Choroid plexus epithelial cell (primary cell): ENCODE measurements at regions not wholly inside any gene's neighbourhood (a gene's known extent, or its start where the extent isn't known, plus 50 kb on each side); places are given as distances from the start of the nearest gene placed in this dataset.
A peak's percentile ranks its signal among the peaks of the same experiment; 100 is the strongest.

Source experiments
- DNase-seq: peaks from one replicate; pipeline ENCODE4 v3.0.0-alpha.2; 2010; ENCODE audit warnings: low read depth
- H3K4me3 ChIP-seq: 2 replicates; pipeline ENCODE4 v1.5.1; 2011; ENCODE audit warnings: low read depth, mild to moderate bottlenecking, control low read depth, low read length, moderate library complexity
- CTCF ChIP-seq: conservative IDR thresholded peaks from 2 replicates; pipeline ENCODE4 v1.5.1; 2011; ENCODE audit warnings: low read depth, mild to moderate bottlenecking, control low read depth, inconsistent platforms, low read length, moderate library complexity

DNA sequence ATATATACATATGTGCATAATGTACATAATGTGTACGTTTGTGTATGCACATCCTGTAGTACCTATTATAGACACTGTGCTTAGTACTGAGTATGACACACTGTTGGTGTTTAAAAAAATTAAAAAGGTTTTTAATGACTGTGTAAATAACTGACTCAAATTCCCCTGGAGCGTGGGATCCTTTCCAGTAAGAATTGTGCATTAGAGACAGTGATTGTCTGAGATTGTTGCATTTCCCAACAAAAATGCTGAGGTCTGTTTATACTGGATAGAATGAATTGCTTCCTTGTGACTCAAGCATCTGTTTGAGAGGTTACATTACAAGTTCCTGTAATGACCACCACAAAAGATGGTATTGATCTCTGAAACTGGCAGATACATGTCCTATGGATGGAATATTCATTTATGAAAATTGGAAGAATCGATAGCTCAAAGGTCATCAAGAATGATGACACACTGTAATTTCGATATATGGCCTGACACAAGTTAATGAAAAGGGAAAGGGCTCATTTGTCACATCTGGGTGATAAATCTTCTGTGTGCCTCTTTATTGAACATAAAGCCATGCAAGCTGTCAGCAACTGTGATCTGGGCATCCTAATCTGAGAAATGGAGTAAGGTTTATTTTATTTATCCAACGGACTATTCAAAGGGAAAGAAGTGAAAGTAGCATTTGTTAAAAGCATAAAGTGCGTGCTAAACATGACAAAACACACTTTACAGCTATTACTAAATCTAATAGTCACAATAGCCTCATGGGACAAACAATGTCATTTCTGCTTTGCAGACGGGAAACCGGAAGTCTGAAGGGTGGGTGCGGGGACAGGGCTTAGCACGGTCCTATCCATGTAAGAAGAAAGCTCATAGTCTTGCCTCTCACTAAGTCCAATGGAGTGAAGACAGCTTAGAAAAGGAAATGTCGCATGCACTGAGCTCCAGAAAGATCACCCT is 228.8 kb downstream of the CDH11 start:
- TF ChIP-seq CTCF = no peak
- no peak overlapping the region for H3K4me3 ChIP-seq
- peak; percentile 91 for DNase-seq

- DNase-seq = no peak
- no peak overlapping the region for H3K4me3 ChIP-seq
- no peak for TF ChIP-seq CTCF
Measured at GRCh38 chr16:64889446-64889845, 232.4 kb downstream of the CDH11 start.

GRCh38 chr16:64887651-64888050 is 234.2 kb downstream of the CDH11 start:
- no peak for TF ChIP-seq CTCF
- H3K4me3 ChIP-seq = no peak overlapping the region
- DNase-seq = no peak

DNA sequence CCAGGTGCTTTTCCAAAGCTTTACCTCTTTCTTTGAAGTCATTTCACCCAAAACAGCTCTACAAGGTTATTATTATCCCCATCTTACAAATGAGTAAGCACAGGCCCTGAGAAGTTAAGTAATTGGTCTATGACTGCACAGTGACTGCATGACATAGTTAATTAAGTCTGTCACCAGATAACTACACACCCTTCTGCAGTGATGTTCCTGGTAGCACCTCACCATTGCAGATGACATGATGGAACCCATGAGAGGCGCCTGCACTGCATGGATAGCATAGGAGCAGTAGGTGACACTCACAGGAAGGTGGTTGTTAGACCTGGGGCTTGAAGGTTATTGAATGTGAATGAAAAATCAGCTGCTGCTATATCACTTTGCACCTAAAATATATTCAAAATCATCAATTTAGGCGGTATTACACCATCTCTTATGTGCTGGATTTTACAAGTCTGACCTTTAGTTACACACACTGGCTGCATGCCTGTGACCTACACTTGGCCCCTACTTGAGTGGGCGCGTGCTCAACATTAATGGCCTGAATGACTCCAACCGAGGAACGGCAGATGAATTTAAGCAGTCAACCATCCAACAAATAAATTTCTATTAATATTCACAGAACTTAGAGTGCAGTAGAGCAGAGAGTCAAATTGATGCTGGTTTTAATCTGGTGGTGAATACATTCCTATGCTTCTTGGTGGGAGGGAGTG is 239.6 kb downstream of the CDH11 start:
- no peak overlapping the region for H3K4me3 ChIP-seq
- DNase-seq = peak; percentile 23
- no peak for TF ChIP-seq CTCF

DNA sequence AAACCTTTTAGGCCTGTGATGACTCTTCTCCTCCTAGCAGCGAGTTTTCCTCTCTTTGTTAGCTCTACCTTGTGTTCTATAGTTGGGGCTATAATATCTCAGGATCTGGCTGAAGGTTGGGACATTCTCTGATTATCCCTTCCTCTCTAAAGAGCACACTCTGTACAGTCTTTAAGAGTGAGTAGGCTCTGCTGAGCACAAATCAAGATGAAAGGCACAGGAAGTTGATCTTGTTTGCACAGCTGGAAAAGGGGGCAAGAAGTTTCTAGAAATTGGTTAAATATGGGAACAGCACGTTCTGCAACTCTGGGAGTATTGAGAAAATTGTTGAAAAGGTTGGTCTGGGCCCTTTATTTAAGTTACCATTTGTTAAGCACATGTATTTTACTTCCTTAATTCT is 240.9 kb downstream of the CDH11 start:
- no peak overlapping the region for H3K4me3 ChIP-seq
- no peak for TF ChIP-seq CTCF
- DNase-seq = peak; percentile 75

GRCh38 chr16:64880006-64880405 is 241.9 kb downstream of the CDH11 start:
- DNase-seq = no peak
- no peak for TF ChIP-seq CTCF
- H3K4me3 ChIP-seq = no peak overlapping the region
